HCT116 (cell line): ENCODE measurements at regions not wholly inside any gene's neighbourhood (a gene's known extent, or its start where the extent isn't known, plus 50 kb on each side); places are given as distances from the start of the nearest gene placed in this dataset.

Experiments
- ATAC-seq: fragments of 200-7000 bp; cut with Tn5 transposase; 2 replicates; pipeline ENCODE4 v1.9.1; 2020; ENCODE audit warnings: mild to moderate bottlenecking, moderate library complexity
- BruUV-seq: library from RNA; stranded (reverse); fragments of 400-500 nt; replicated peaks from 2 replicates; lab custom pipeline; 2021; lab: Mats Ljungman, UMichigan
- CTCF ChIA-PET: fragments of 300-600 bp; sonication (Branson Sonifier 250); formaldehyde crosslinking; loops from one replicate; lab custom pipeline; 2021; ENCODE audit warnings: antibody characterized with exemption; lab: Charles Lee
- POLR2A ChIA-PET: fragments of 300-600, 350-600 bp; sonication (Branson Sonifier 250); formaldehyde crosslinking; loops from one replicate; lab custom pipeline; 2021; ENCODE audit warnings: antibody characterized with exemption; lab: Charles Lee
- RAD21 ChIA-PET, 2 experiments: fragments of 300-600 bp; sonication (Branson Sonifier 250); formaldehyde crosslinking; loops; one replicate each; lab custom pipeline; 2023; ENCODE audit warnings: low total read pairs in 2 of 2; ENCODE audit not compliant: uncharacterized antibody in 2 of 2, unreplicated experiment in 2 of 2, low non-redundant PET in 1 of 2; lab: Charles Lee
- DNase-seq: peaks from one replicate; pipeline ENCODE4 v3.0.0-alpha.2; 2010; ENCODE audit warnings: low read depth, low spot score
- H2AFZ ChIP-seq: fragments of 200-600 bp; shearing (Covaris generic), sonication (generic); 2 replicates; pipeline ENCODE4 v1.6.1; 2017; ENCODE audit warnings: low read depth, mixed run types, mixed read lengths, antibody characterized with exemption, low read length; ENCODE audit not compliant: poor library complexity, severe bottlenecking
- H3K27ac ChIP-seq: 2 replicates; pipeline ENCODE4 v1.5.1; 2012; ENCODE audit warnings: low read depth, low read length
- H3K27me3 ChIP-seq: fragments of 200-600 bp; sonication (generic); 2 replicates; pipeline ENCODE4 v1.6.1; 2016; ENCODE audit warnings: mixed run types, low read length, mixed read lengths; ENCODE audit not compliant: insufficient read depth
- H3K36me3 ChIP-seq, 2 experiments: fragments of 200-500 bp in 1 of 2; fragments of 200-600 bp in 1 of 2; sonication (Bioruptor generic) in 1 of 2; sonication (generic) in 1 of 2; 2 replicates each; pipeline versions ENCODE4 v1.5.1 to v1.6.1; 2014 to 2016; ENCODE audit warnings: low read length in 2 of 2, inconsistent platforms in 1 of 2, mixed read lengths in 1 of 2, mixed run types in 1 of 2; ENCODE audit not compliant: insufficient read depth in 2 of 2, control insufficient read depth in 1 of 2
- H3K4me1 ChIP-seq, 2 experiments: fragments of 200-600 bp in 1 of 2; sonication (generic) in 1 of 2; 2 replicates each; pipeline versions ENCODE4 v1.5.1 to v1.6.1; 2012 to 2017; ENCODE audit warnings: low read length in 2 of 2, inconsistent platforms in 1 of 2, mild to moderate bottlenecking in 1 of 2, mixed read lengths in 1 of 2, mixed run types in 1 of 2, moderate library complexity in 1 of 2; ENCODE audit not compliant: insufficient read depth in 2 of 2, control insufficient read depth in 1 of 2
- H3K4me2 ChIP-seq: fragments of 200-600 bp; sonication (generic); 2 replicates; pipeline ENCODE4 v1.6.1; 2017; ENCODE audit warnings: mixed run types, low read length, mixed read lengths
- H3K4me3 ChIP-seq, 2 experiments: fragments of 200-600 bp in 1 of 2; sonication (generic) in 1 of 2; replicated peaks in 1 of 2; 2 replicates each; pipeline ENCODE4 v1.5.1; 2011 to 2016; ENCODE audit warnings: low read length in 2 of 2, control low read depth in 1 of 2, low read depth in 1 of 2, mild to moderate bottlenecking in 1 of 2, mixed read lengths in 1 of 2, mixed run types in 1 of 2
- H3K79me2 ChIP-seq: fragments of 200-600 bp; sonication (generic); 2 replicates; pipeline ENCODE4 v1.6.1; 2017; ENCODE audit warnings: mild to moderate bottlenecking, mixed run types, low read length, moderate library complexity, mixed read lengths; ENCODE audit not compliant: insufficient read depth
- H3K9ac ChIP-seq: fragments of 200-600 bp; sonication (generic); 2 replicates; pipeline ENCODE4 v1.6.1; 2016; ENCODE audit warnings: low read length, mixed read lengths
- H3K9me2 ChIP-seq: fragments of 200-600 bp; sonication (generic), shearing (Covaris generic); 2 replicates; pipeline ENCODE4 v1.6.1; 2017; ENCODE audit warnings: mixed run types, mild to moderate bottlenecking, moderate library complexity; ENCODE audit not compliant: insufficient read depth
- H3K9me3 ChIP-seq, 2 experiments: fragments of 200-500 bp in 1 of 2; fragments of 200-600 bp in 1 of 2; sonication (Bioruptor generic) in 1 of 2; sonication (generic) in 1 of 2; 2 replicates each; pipeline ENCODE4 v1.6.1; 2014 to 2017; ENCODE audit warnings: low read length in 2 of 2, mixed read lengths in 2 of 2, inconsistent platforms in 1 of 2, low read depth in 1 of 2, mild to moderate bottlenecking in 1 of 2, mixed run types in 1 of 2, moderate library complexity in 1 of 2; ENCODE audit not compliant: control insufficient read depth in 1 of 2, insufficient read depth in 1 of 2
- H4K20me1 ChIP-seq: fragments of 200-600 bp; sonication (generic), shearing (Covaris generic); 2 replicates; pipeline ENCODE4 v1.6.1; 2017; ENCODE audit warnings: mixed run types, mild to moderate bottlenecking, moderate library complexity; ENCODE audit not compliant: insufficient read depth
- ATF3 ChIP-seq: IDR thresholded peaks from 2 replicates; pipeline ENCODE4 v1.6.1; 2012
- CTCF ChIP-seq, 3 experiments: fragments of 200-600 bp in 1 of 3; sonication (generic) in 1 of 3; IDR thresholded peaks in 2 of 3; conservative IDR thresholded peaks in 1 of 3; 2 replicates each; pipeline ENCODE4 v1.5.1; 2012 to 2017; ENCODE audit warnings: low read depth in 2 of 3, low read length in 2 of 3, antibody characterized with exemption in 1 of 3, borderline replicate concordance in 1 of 3, control low read depth in 1 of 3, mild to moderate bottlenecking in 1 of 3, mixed read lengths in 1 of 3, mixed run types in 1 of 3, moderate library complexity in 1 of 3; ENCODE audit not compliant: insufficient read depth in 1 of 3
- EGR1 ChIP-seq: IDR thresholded peaks from 2 replicates; pipeline ENCODE4 v1.6.1; 2012; ENCODE audit warnings: low read depth
- JUND ChIP-seq: IDR thresholded peaks from 2 replicates; pipeline ENCODE4 v1.6.1; 2012
- MAX ChIP-seq: IDR thresholded peaks from 2 replicates; pipeline ENCODE4 v1.6.1; 2012
- POLR2A ChIP-seq: IDR thresholded peaks from 2 replicates; pipeline ENCODE4 v1.7.0; 2011; ENCODE audit warnings: borderline replicate concordance; ENCODE audit not compliant: insufficient read depth, insufficient read length; ENCODE audit errors: extremely low read depth
- POLR2AphosphoS5 ChIP-seq: IDR thresholded peaks from 2 replicates; pipeline ENCODE4 v1.6.1; 2011; ENCODE audit warnings: mild to moderate bottlenecking, low read depth, low read length, moderate library complexity
- RAD21 ChIP-seq: IDR thresholded peaks from 2 replicates; pipeline ENCODE4 v1.6.1; 2012; ENCODE audit warnings: low read depth, mild to moderate bottlenecking
- REST ChIP-seq: IDR thresholded peaks from 2 replicates; pipeline ENCODE4 v1.6.1; 2012; ENCODE audit warnings: low read depth
- SIN3A ChIP-seq: IDR thresholded peaks from 2 replicates; pipeline ENCODE4 v1.6.1; 2012; ENCODE audit warnings: low read depth
- SP1 ChIP-seq: IDR thresholded peaks from 2 replicates; pipeline ENCODE4 v1.6.1; 2012; ENCODE audit warnings: low read depth
- SRF ChIP-seq: IDR thresholded peaks from 2 replicates; pipeline ENCODE4 v1.6.1; 2012; ENCODE audit warnings: low read depth
- TCF7L2 ChIP-seq: IDR thresholded peaks from 2 replicates; pipeline ENCODE4 v1.7.0; 2011; ENCODE audit warnings: borderline replicate concordance, inconsistent platforms; ENCODE audit not compliant: insufficient read depth, insufficient read length; ENCODE audit errors: extremely low read depth
- YY1 ChIP-seq: IDR thresholded peaks from 2 replicates; pipeline ENCODE4 v1.6.1; 2011; ENCODE audit warnings: low read length, low read depth, moderate library complexity, mild to moderate bottlenecking; ENCODE audit not compliant: insufficient replicate concordance; ENCODE audit errors: extremely low read depth
- ZFX ChIP-seq: fragments of 450-650 bp; IDR thresholded peaks from 2 replicates; pipeline ENCODE4 v1.6.1; 2017
- ZNF274 ChIP-seq: fragments of 200-500 bp; sonication (Bioruptor generic); IDR thresholded peaks from 2 replicates; pipeline ENCODE4 v1.6.1; 2014; ENCODE audit warnings: mild to moderate bottlenecking, low read depth, low read length, inconsistent platforms
- intact Hi-C: fragments of 100-400 bp; cut with micrococcal nuclease; formaldehyde crosslinking; loops from 2 replicates; pipeline ENCODE4 v1.10.0; 2022

- intact Hi-C loops, result no loop called here
- H3K36me3 ChIP-seq, result no peaks in the 10 kb centered on the region
- TF ChIP-seq ATF3, result no peak
- no peak for TF ChIP-seq EGR1
- TF ChIP-seq RAD21, result no peak
- TF ChIP-seq SRF, result no peak
- no peak for TF ChIP-seq MAX
- TF ChIP-seq POLR2AphosphoS5, result no peak
- TF ChIP-seq, all 23 proteins: peak for 0
- Histone ChIP-seq H3K9ac (no peak overlapping the region), H3K27me3 (no peaks in the 10 kb centered on the region), H3K9me2 (no peaks in the 10 kb centered on the region), H4K20me1 (no peaks in the 10 kb centered on the region), H3K4me3 (no peak overlapping the region), H3K79me2 (no peaks in the 10 kb centered on the region), H3K9me3 (no peaks in the 10 kb centered on the region), H2AFZ (no peak overlapping the region), H3K27ac (no peak overlapping the region), H3K4me1 (no peaks in the 10 kb centered on the region), H3K4me2 (no peak overlapping the region)
- CTCF ChIA-PET, result no interaction called here
- BruUV-seq, result no TSS peak
- no peak for ATAC-seq
- RAD21 ChIA-PET, result no interaction called here
- no peak for DNase-seq
- POLR2A ChIA-PET, result no interaction called here
These were observed 625.8 kb upstream of the BCHE start for GRCh38 chr3:166462891-166463470.

GRCh38 chr3:166461626-166462025 is 624.4 kb upstream of the BCHE start:
- ATAC-seq (no peak), DNase-seq (no peak)
- ChIA-PET RAD21 (no interaction called here), CTCF (no interaction called here), POLR2A (no interaction called here)
- H4K20me1 ChIP-seq, result no peaks in the 10 kb centered on the region
- H3K4me3 ChIP-seq, result no peak overlapping the region
- no TSS peak for BruUV-seq
- no peaks in the 10 kb centered on the region for H3K36me3 ChIP-seq
- H3K4me2 ChIP-seq, result no peak overlapping the region
- H3K4me1 ChIP-seq, result no peaks in the 10 kb centered on the region
- no peak overlapping the region for H3K9ac ChIP-seq
- H3K27me3 ChIP-seq, result no peaks in the 10 kb centered on the region
- H2AFZ ChIP-seq, result no peak overlapping the region
- intact Hi-C loops, result no loop called here
- H3K9me3 ChIP-seq, result no peaks in the 10 kb centered on the region
- no peaks in the 10 kb centered on the region for H3K9me2 ChIP-seq
- H3K27ac ChIP-seq, result no peak overlapping the region
- H3K79me2 ChIP-seq, result no peaks in the 10 kb centered on the region
- TF ChIP-seq JUND (no peak), SP1 (no peak), POLR2A (no peak), SIN3A (no peak), REST (no peak), YY1 (no peak), ZNF274 (no peak), ZFX (no peak), POLR2AphosphoS5 (no peak), CTCF (IDR thresholded peaks at IDR 0.05 in 2 of 3, conservative IDR thresholded peaks at IDR 0.05 in 1 of 3; ENCODE audit: borderline replicate concordance in 1 of 3, insufficient read depth in 1 of 3, low read depth in 2 of 3, low read length in 2 of 3) (no peak), SRF (no peak), TCF7L2 (no peak)
